HEK293 (cell line): ENCODE measurements at regions not wholly inside any gene's neighbourhood (a gene's known extent, or its start where the extent isn't known, plus 50 kb on each side); places are given as distances from the start of the nearest gene placed in this dataset.

Experiments
- CTCF ChIA-PET: fragments of 350-600 bp; formaldehyde crosslinking; extraction: SDS; loops from one replicate; lab custom pipeline; 2021; ENCODE audit warnings: antibody characterized with exemption; lab: Yijun Ruan, JAX
- POLR2A ChIA-PET: fragments of 300-600 bp; formaldehyde crosslinking; extraction: SDS; loops from one replicate; lab custom pipeline; 2020; ENCODE audit warnings: antibody characterized with exemption, inconsistent platforms; lab: Yijun Ruan, JAX
- H3K27ac ChIP-seq: fragments of 200-500 bp; sonication (Bioruptor generic); 2 replicates; pipeline ENCODE4 v1.5.1; 2014; ENCODE audit warnings: low read depth, low read length, control low read depth, inconsistent platforms; ENCODE audit errors: extremely low read depth
- H3K36me3 ChIP-seq, 2 experiments: fragments of 200-500 bp in 1 of 2; sonication (Bioruptor generic) in 1 of 2; 1 replicate in 1 of 2; 2 replicates in 1 of 2; pipeline ENCODE4 v1.5.1; 2014 to 2017; ENCODE audit warnings: inconsistent platforms in 2 of 2, low read length in 2 of 2; ENCODE audit not compliant: control insufficient read depth in 2 of 2, insufficient read depth in 1 of 2
- H3K4me1 ChIP-seq: fragments of 200-500 bp; sonication (Bioruptor generic); 2 replicates; pipeline ENCODE4 v1.5.1; 2014; ENCODE audit warnings: mild to moderate bottlenecking, low read length, inconsistent platforms; ENCODE audit not compliant: control insufficient read depth, insufficient read depth
- H3K4me3 ChIP-seq: 2 replicates; pipeline ENCODE4 v1.5.1; 2011; ENCODE audit warnings: low read depth, mild to moderate bottlenecking, control low read depth, low read length, moderate library complexity
- H3K9me3 ChIP-seq: fragments of 200-500 bp; sonication (Bioruptor generic); 2 replicates; pipeline ENCODE4 v1.5.1; 2014; ENCODE audit warnings: low read depth, low read length, inconsistent platforms; ENCODE audit not compliant: control insufficient read depth, insufficient read depth
- ATF2 ChIP-seq: fragments of 450-650 bp; formaldehyde crosslinking; IDR thresholded peaks from 2 replicates; pipeline ENCODE4 v1.5.1; 2016; ENCODE audit warnings: missing biosample characterization, missing genetic modification characterization, low read depth
- KLF17 ChIP-seq: fragments of 450-650 bp; formaldehyde crosslinking; IDR thresholded peaks from 2 replicates; pipeline ENCODE4 v1.5.1; 2016; ENCODE audit warnings: missing biosample characterization, missing genetic modification characterization
- MEIS1 ChIP-seq: sonication (generic); formaldehyde crosslinking; IDR thresholded peaks from 2 replicates; pipeline ENCODE4 v1.8.1; 2022; ENCODE audit warnings: missing genetic modification reagents, mild to moderate bottlenecking, borderline replicate concordance
- PRDM6 ChIP-seq: fragments of 450-650 bp; formaldehyde crosslinking; IDR thresholded peaks from 2 replicates; pipeline ENCODE4 v1.5.1; 2017; ENCODE audit warnings: missing biosample characterization, missing genetic modification characterization
- ZBTB44 ChIP-seq: fragments of 450-650 bp; IDR thresholded peaks from 2 replicates; pipeline ENCODE4 v1.5.1; 2018; ENCODE audit warnings: missing biosample characterization, mild to moderate bottlenecking, missing genetic modification characterization
- ZNF18 ChIP-seq: fragments of 450-650 bp; formaldehyde crosslinking; IDR thresholded peaks from 2 replicates; pipeline ENCODE4 v1.5.1; 2016; ENCODE audit warnings: missing biosample characterization, missing genetic modification characterization
- ZNF202 ChIP-seq: fragments of 450-650 bp; formaldehyde crosslinking; IDR thresholded peaks from 2 replicates; pipeline ENCODE4 v1.5.1; 2016; ENCODE audit warnings: missing biosample characterization, missing genetic modification characterization, borderline replicate concordance
- ZNF214 ChIP-seq: fragments of 450-650 bp; formaldehyde crosslinking; IDR thresholded peaks from 2 replicates; pipeline ENCODE4 v1.5.1; 2017; ENCODE audit warnings: missing biosample characterization, mild to moderate bottlenecking, missing genetic modification characterization, borderline replicate concordance
- ZNF311 ChIP-seq: fragments of 450-650 bp; formaldehyde crosslinking; IDR thresholded peaks from 2 replicates; pipeline ENCODE4 v1.5.1; 2017; ENCODE audit warnings: missing biosample characterization, missing genetic modification characterization, borderline replicate concordance
- ZNF394 ChIP-seq: fragments of 450-650 bp; formaldehyde crosslinking; IDR thresholded peaks from 2 replicates; pipeline ENCODE4 v1.5.1; 2016; ENCODE audit warnings: missing biosample characterization, missing genetic modification characterization, mild to moderate bottlenecking, moderate library complexity, borderline replicate concordance
- ZNF549 ChIP-seq: fragments of 450-650 bp; IDR thresholded peaks from 2 replicates; pipeline ENCODE4 v1.5.1; 2018; ENCODE audit warnings: missing biosample characterization, missing genetic modification characterization, mild to moderate bottlenecking, inconsistent platforms, moderate library complexity
- ZNF626 ChIP-seq: fragments of 450-650 bp; sonication (Bioruptor Pico); formaldehyde crosslinking; IDR thresholded peaks from 2 replicates; pipeline ENCODE4 v1.5.1; 2018; ENCODE audit warnings: missing biosample characterization, missing genetic modification characterization, inconsistent platforms
- ZNF792 ChIP-seq: fragments of 450-650 bp; formaldehyde crosslinking; IDR thresholded peaks from 2 replicates; pipeline ENCODE4 v1.5.1; 2016; ENCODE audit warnings: missing biosample characterization, missing genetic modification characterization

- peaks cover 23% of the 10 kb centered on the region for H3K4me1 ChIP-seq
- TF ChIP-seq PRDM6 = no peak
- TF ChIP-seq MEIS1 (CRISPR knock-in tag) = no peak
- no peak for TF ChIP-seq ATF2
- no peak for TF ChIP-seq ZNF311 (tag by site-specific recombination)
- TF ChIP-seq ZNF202 (tag by site-specific recombination) = no peak
- no peak for TF ChIP-seq KLF17 (tag by site-specific recombination)
- TF ChIP-seq ZNF549 (tag by site-specific recombination) = no peak
- TF ChIP-seq ZNF394 (tag by site-specific recombination) = no peak
- TF ChIP-seq ZNF626 (tag by site-specific recombination) = no peak
These were observed 113.6 kb upstream of the DST start for GRCh38 chr6:56756219-56756789.

GRCh38 chr6:56755040-56755439 lies 112.4 kb upstream of the DST start:
- no peak overlapping the region for H3K27ac ChIP-seq
- ChIA-PET POLR2A (no interaction called here), CTCF (interaction anchor here (0.7 to 10.7 kb wide), 8 partner anchors 9 to 324 kb away, joined by 3 to 120 read pairs (median 4); no protein-coding TSS in a partner anchor)
- TF ChIP-seq ZNF18 (no peak), ZBTB44 (tag by site-specific recombination) (no peak), ZNF214 (tag by site-specific recombination) (no peak)
- H3K4me3 ChIP-seq = no peak overlapping the region
- H3K36me3 ChIP-seq = no peaks in the 10 kb centered on the region
- no peaks in the 10 kb centered on the region for H3K9me3 ChIP-seq
- peaks cover 21% of the 10 kb centered on the region for H3K4me1 ChIP-seq

More at GRCh38 chr6:56756219-56756789, 113.6 kb upstream of the DST start:
- no peak overlapping the region for H3K27ac ChIP-seq
- H3K9me3 ChIP-seq = no peaks in the 10 kb centered on the region
- CTCF ChIA-PET = interaction anchor here (0.7 to 10.7 kb wide), 8 partner anchors 17 to 148 kb away, joined by 3 to 120 read pairs (median 4); no protein-coding TSS in a partner anchor
- H3K36me3 ChIP-seq = no peaks in the 10 kb centered on the region
- POLR2A ChIA-PET = no interaction called here
- H3K4me3 ChIP-seq = no peak overlapping the region

- H3K36me3 ChIP-seq = no peaks in the 10 kb centered on the region
- ChIA-PET POLR2A (no interaction called here), CTCF (interaction anchor here (1.5 to 2.2 kb wide), 2 partner anchors 9 to 116 kb away, joined by 9 to 10 read pairs; no protein-coding TSS in a partner anchor)
- H3K27ac ChIP-seq = no peak overlapping the region
- no peaks in the 10 kb centered on the region for H3K9me3 ChIP-seq
- no peak overlapping the region for H3K4me3 ChIP-seq
- H3K4me1 ChIP-seq = peaks cover 21% of the 10 kb centered on the region
- no peak for TF ChIP-seq ZNF792
These were observed 111.1 kb upstream of the DST start for GRCh38 chr6:56753811-56754210.
